Body of pancreas (tissue), 4 donors: ENCODE measurements at regions not wholly inside any gene's neighbourhood (a gene's known extent, or its start where the extent isn't known, plus 50 kb on each side); places are given as distances from the start of the nearest gene placed in this dataset.

Source experiments
- POLR2A ChIP-seq, 3 donors: fragments of 450-650 bp; IDR thresholded peaks; one replicate each; pipeline ENCODE4 v1.6.1; 2016; ENCODE audit warnings: antibody characterized with exemption in 3 of 3, mild to moderate bottlenecking in 2 of 3
- TF ChIP-seq, protein P1 (sequence below), 7 experiments: fragments of 450-650 bp in 4 of 7; fragments of 200-600 bp in 3 of 7; sonication (generic) in 3 of 7; IDR thresholded peaks; one replicate each; pipeline ENCODE4 v1.5.1; 2016 to 2019; ENCODE audit warnings: antibody characterized with exemption in 7 of 7

DNA sequence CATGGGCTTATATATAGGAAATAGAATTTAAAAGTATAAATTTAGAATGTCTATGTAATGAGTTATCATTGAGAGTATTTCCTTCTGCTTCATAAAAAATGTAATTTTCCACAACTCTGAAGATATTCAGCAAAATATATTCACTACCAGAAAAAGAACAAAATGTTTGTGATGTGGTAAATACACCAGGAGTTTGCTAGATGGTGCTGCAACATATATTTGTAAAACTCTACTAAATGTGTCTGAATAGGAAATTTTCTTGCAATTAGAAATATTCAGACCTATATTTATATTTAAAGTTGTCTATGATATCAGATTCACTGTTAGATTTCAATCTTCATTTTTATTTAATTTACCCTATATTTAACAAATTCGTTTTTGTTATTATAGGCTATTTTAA lies 201.1 kb downstream of the PPP1R3A start:
- TF ChIP-seq, protein P1, sequence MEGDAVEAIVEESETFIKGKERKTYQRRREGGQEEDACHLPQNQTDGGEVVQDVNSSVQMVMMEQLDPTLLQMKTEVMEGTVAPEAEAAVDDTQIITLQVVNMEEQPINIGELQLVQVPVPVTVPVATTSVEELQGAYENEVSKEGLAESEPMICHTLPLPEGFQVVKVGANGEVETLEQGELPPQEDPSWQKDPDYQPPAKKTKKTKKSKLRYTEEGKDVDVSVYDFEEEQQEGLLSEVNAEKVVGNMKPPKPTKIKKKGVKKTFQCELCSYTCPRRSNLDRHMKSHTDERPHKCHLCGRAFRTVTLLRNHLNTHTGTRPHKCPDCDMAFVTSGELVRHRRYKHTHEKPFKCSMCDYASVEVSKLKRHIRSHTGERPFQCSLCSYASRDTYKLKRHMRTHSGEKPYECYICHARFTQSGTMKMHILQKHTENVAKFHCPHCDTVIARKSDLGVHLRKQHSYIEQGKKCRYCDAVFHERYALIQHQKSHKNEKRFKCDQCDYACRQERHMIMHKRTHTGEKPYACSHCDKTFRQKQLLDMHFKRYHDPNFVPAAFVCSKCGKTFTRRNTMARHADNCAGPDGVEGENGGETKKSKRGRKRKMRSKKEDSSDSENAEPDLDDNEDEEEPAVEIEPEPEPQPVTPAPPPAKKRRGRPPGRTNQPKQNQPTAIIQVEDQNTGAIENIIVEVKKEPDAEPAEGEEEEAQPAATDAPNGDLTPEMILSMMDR (IDR thresholded peaks at IDR 0.05): no peak
- no peak for TF ChIP-seq POLR2A (IDR thresholded peaks at IDR 0.05)
